Erythroblast (primary cell): ENCODE measurements at regions not wholly inside any gene's neighbourhood (a gene's known extent, or its start where the extent isn't known, plus 50 kb on each side); places are given as distances from the start of the nearest gene placed in this dataset.

Experiments used
- GATA1 ChIP-seq: IDR thresholded peaks from 2 replicates; pipeline ENCODE4 v1.6.1; 2011; ENCODE audit warnings: low read depth, mild to moderate bottlenecking, control low read depth, low read length, moderate library complexity
- POLR2A ChIP-seq: IDR thresholded peaks from 2 replicates; pipeline ENCODE4 v1.6.1; 2011; ENCODE audit warnings: mild to moderate bottlenecking, low read length

GRCh38 chr10:52410916-52411315 is 96.8 kb downstream of the DKK1 start:
- TF ChIP-seq POLR2A, result no peak
- no peak for TF ChIP-seq GATA1
